OCI-LY3 (cell line): ENCODE measurements at regions not wholly inside any gene's neighbourhood (a gene's known extent, or its start where the extent isn't known, plus 50 kb on each side); places are given as distances from the start of the nearest gene placed in this dataset.

ENCODE experiments used
- H2AFZ ChIP-seq: fragments of 200-600, 300-600 bp; shearing (Covaris generic); 2 replicates; pipeline ENCODE4 v1.6.0; 2014; ENCODE audit warnings: antibody characterized with exemption, low read depth, low read length
- H3K27ac ChIP-seq: fragments of 200-600, 300-600 bp; sonication (generic); 2 replicates; pipeline ENCODE4 v1.5.1; 2014; ENCODE audit warnings: mild to moderate bottlenecking, low read length, moderate library complexity, mixed read lengths
- H3K27me3 ChIP-seq: fragments of 200-600, 300-600 bp; sonication (generic); 2 replicates; pipeline ENCODE4 v1.6.1; 2014; ENCODE audit warnings: low read depth, low read length, mixed read lengths
- H3K36me3 ChIP-seq: fragments of 200-600, 300-600 bp; sonication (generic); replicated peaks from 2 replicates; pipeline ENCODE3; 2014; ENCODE audit warnings: low read depth, low read length, mixed read lengths
- H3K4me1 ChIP-seq: fragments of 300-600, 200-600 bp; sonication (generic); 2 replicates; pipeline ENCODE4 v1.6.1; 2014; ENCODE audit warnings: low read length, mixed read lengths
- H3K4me2 ChIP-seq: fragments of 200-600, 300-600 bp; sonication (generic); 2 replicates; pipeline ENCODE4 v1.6.1; 2014; ENCODE audit warnings: low read length, mixed read lengths
- H3K4me3 ChIP-seq: fragments of 300-600, 200-600 bp; sonication (generic); 2 replicates; pipeline ENCODE4 v1.5.1; 2014; ENCODE audit warnings: antibody characterized with exemption, mild to moderate bottlenecking, low read length, moderate library complexity
- H3K79me2 ChIP-seq: fragments of 300-600, 200-600 bp; shearing (Covaris generic); 2 replicates; pipeline ENCODE4 v1.6.1; 2014; ENCODE audit warnings: mild to moderate bottlenecking, low read length, mixed read lengths
- H3K9ac ChIP-seq: fragments of 300-600, 200-600 bp; shearing (Covaris generic); 2 replicates; pipeline ENCODE4 v1.6.0; 2014; ENCODE audit warnings: mild to moderate bottlenecking, low read length, moderate library complexity
- H3K9me3 ChIP-seq: fragments of 200-600, 300-600 bp; shearing (Covaris generic); 2 replicates; pipeline ENCODE4 v1.6.1; 2014; ENCODE audit warnings: low read length, mixed read lengths; ENCODE audit not compliant: insufficient read depth
- H4K20me1 ChIP-seq: fragments of 200-600, 300-600 bp; sonication (generic); 2 replicates; pipeline ENCODE4 v1.6.1; 2016; ENCODE audit warnings: low read length, mixed read lengths; ENCODE audit not compliant: insufficient read depth
- CTCF ChIP-seq: fragments of 200-600, 300-600 bp; sonication (generic); IDR thresholded peaks from 2 replicates; pipeline ENCODE4 v1.5.1; 2014; ENCODE audit warnings: antibody characterized with exemption, low read length, low read depth
- EZH2phosphoT487 ChIP-seq: fragments of 200-600 bp; shearing (Covaris generic); IDR thresholded peaks from 2 replicates; pipeline ENCODE4 v1.6.1; 2018; ENCODE audit warnings: antibody characterized with exemption, mixed run types, low read depth

GRCh38 chr3:25214034-25214433 lies 214.0 kb upstream of the RARB start:
- Histone ChIP-seq H3K36me3 (no peaks in the 10 kb centered on the region), H3K79me2 (no peaks in the 10 kb centered on the region), H3K4me3 (no peak overlapping the region), H3K9ac (no peak overlapping the region), H3K27me3 (no peaks in the 10 kb centered on the region), H2AFZ (no peak overlapping the region), H3K27ac (no peak overlapping the region), H3K4me2 (no peak overlapping the region), H3K9me3 (no peaks in the 10 kb centered on the region), H4K20me1 (no peaks in the 10 kb centered on the region), H3K4me1 (no peaks in the 10 kb centered on the region)
- TF ChIP-seq EZH2phosphoT487 (no peak), CTCF (no peak)

GRCh38 chr3:25218362-25218761 lies 209.7 kb upstream of the RARB start:
- H4K20me1 ChIP-seq = no peaks in the 10 kb centered on the region
- H3K36me3 ChIP-seq = no peaks in the 10 kb centered on the region
- H3K4me1 ChIP-seq = no peaks in the 10 kb centered on the region
- H3K27me3 ChIP-seq = no peaks in the 10 kb centered on the region
- TF ChIP-seq CTCF (no peak), EZH2phosphoT487 (no peak)
- no peak overlapping the region for H3K4me2 ChIP-seq
- H3K27ac ChIP-seq = no peak overlapping the region
- H3K4me3 ChIP-seq = no peak overlapping the region
- H2AFZ ChIP-seq = no peak overlapping the region
- H3K79me2 ChIP-seq = no peaks in the 10 kb centered on the region
- no peak overlapping the region for H3K9ac ChIP-seq
- H3K9me3 ChIP-seq = no peaks in the 10 kb centered on the region

GRCh38 chr3:25226747-25227146 lies 201.3 kb upstream of the RARB start:
- no peak overlapping the region for H3K4me2 ChIP-seq
- no peaks in the 10 kb centered on the region for H3K9me3 ChIP-seq
- no peak overlapping the region for H2AFZ ChIP-seq
- no peak overlapping the region for H3K27ac ChIP-seq
- H3K79me2 ChIP-seq = no peaks in the 10 kb centered on the region
- no peaks in the 10 kb centered on the region for H4K20me1 ChIP-seq
- H3K36me3 ChIP-seq = no peaks in the 10 kb centered on the region
- H3K27me3 ChIP-seq = no peaks in the 10 kb centered on the region
- no peak overlapping the region for H3K9ac ChIP-seq
- no peak for TF ChIP-seq EZH2phosphoT487
- no peak for TF ChIP-seq CTCF
- no peaks in the 10 kb centered on the region for H3K4me1 ChIP-seq
- H3K4me3 ChIP-seq = no peak overlapping the region

GRCh38 chr3:25229586-25229985 lies 198.5 kb upstream of the RARB start:
- H3K36me3 ChIP-seq = no peaks in the 10 kb centered on the region
- no peaks in the 10 kb centered on the region for H3K79me2 ChIP-seq
- no peak overlapping the region for H3K9ac ChIP-seq
- no peaks in the 10 kb centered on the region for H4K20me1 ChIP-seq
- H3K27me3 ChIP-seq = no peaks in the 10 kb centered on the region
- H3K4me2 ChIP-seq = no peak overlapping the region
- H3K4me1 ChIP-seq = no peaks in the 10 kb centered on the region
- no peaks in the 10 kb centered on the region for H3K9me3 ChIP-seq
- no peak for TF ChIP-seq CTCF
- TF ChIP-seq EZH2phosphoT487 = no peak
- H2AFZ ChIP-seq = no peak overlapping the region
- no peak overlapping the region for H3K27ac ChIP-seq
- no peak overlapping the region for H3K4me3 ChIP-seq
